ENCODE measurements at regions not wholly inside any gene's neighbourhood (a gene's known extent, or its start where the extent isn't known, plus 50 kb on each side); places are given as distances from the start of the nearest gene placed in this dataset.

DNA sequence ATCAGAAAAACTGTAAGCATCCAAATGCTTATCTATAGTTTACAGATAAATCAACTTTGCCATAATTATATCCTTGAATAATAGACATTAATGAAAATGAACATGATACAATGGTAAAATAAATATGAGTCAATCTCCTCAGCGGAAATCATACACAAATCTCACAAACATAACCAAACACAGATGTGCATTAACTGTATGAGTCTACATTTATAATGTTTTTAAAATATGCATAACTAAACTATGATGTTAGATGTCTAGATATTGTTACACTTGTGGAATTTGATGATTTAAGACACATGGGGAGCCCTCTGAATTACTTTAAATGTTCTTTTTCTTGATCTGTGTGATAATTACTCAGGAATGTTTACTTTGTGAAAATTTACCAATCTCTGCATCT lies 951.2 kb downstream of the TECRL start:
- no peak for TF ChIP-seq POLR2A (IDR thresholded peaks at IDR 0.05)
- TF ChIP-seq EP300 (IDR thresholded peaks at IDR 0.05) = no peak
- TF ChIP-seq, protein P1, sequence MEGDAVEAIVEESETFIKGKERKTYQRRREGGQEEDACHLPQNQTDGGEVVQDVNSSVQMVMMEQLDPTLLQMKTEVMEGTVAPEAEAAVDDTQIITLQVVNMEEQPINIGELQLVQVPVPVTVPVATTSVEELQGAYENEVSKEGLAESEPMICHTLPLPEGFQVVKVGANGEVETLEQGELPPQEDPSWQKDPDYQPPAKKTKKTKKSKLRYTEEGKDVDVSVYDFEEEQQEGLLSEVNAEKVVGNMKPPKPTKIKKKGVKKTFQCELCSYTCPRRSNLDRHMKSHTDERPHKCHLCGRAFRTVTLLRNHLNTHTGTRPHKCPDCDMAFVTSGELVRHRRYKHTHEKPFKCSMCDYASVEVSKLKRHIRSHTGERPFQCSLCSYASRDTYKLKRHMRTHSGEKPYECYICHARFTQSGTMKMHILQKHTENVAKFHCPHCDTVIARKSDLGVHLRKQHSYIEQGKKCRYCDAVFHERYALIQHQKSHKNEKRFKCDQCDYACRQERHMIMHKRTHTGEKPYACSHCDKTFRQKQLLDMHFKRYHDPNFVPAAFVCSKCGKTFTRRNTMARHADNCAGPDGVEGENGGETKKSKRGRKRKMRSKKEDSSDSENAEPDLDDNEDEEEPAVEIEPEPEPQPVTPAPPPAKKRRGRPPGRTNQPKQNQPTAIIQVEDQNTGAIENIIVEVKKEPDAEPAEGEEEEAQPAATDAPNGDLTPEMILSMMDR (IDR thresholded peaks at IDR 0.05) = no peak
